ENCODE measurements at regions not wholly inside any gene's neighbourhood (a gene's known extent, or its start where the extent isn't known, plus 50 kb on each side); places are given as distances from the start of the nearest gene placed in this dataset.

GRCh38 chr17:72517413-72518158 lies 396.8 kb downstream of the SOX9 start:
- TF ChIP-seq, protein P1, sequence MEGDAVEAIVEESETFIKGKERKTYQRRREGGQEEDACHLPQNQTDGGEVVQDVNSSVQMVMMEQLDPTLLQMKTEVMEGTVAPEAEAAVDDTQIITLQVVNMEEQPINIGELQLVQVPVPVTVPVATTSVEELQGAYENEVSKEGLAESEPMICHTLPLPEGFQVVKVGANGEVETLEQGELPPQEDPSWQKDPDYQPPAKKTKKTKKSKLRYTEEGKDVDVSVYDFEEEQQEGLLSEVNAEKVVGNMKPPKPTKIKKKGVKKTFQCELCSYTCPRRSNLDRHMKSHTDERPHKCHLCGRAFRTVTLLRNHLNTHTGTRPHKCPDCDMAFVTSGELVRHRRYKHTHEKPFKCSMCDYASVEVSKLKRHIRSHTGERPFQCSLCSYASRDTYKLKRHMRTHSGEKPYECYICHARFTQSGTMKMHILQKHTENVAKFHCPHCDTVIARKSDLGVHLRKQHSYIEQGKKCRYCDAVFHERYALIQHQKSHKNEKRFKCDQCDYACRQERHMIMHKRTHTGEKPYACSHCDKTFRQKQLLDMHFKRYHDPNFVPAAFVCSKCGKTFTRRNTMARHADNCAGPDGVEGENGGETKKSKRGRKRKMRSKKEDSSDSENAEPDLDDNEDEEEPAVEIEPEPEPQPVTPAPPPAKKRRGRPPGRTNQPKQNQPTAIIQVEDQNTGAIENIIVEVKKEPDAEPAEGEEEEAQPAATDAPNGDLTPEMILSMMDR (conservative IDR thresholded peaks at IDR 0.05; ENCODE audit: low read depth in 2 of 2): no peak
- TF ChIP-seq POLR2AphosphoS5 (IDR thresholded peaks at IDR 0.05; ENCODE audit: low read depth): no peak

All from GM23338 (cell line).